ENCODE measurements at regions not wholly inside any gene's neighbourhood (a gene's known extent, or its start where the extent isn't known, plus 50 kb on each side); places are given as distances from the start of the nearest gene placed in this dataset.

DNA sequence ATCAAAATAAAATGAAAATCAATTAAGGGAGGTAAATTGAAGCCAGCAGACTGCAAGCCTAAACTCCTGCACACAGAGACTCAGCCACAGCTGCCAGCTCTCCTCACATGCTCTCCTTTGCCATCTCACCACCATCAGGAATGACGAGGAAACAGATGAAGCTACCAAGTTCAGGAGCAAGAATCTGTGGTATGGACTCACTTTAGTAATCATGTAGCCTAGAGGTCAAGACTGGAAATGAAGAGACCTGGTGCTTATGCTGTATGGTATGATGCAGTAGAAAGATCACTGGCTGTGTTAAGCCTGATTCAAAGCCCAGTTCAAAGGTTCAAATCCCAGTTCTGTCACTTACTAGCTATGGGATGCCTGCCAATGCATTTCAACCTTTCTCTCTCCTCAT is 78.9 kb upstream of the CAMK1G start:
- no peak for DNase-seq

DNA sequence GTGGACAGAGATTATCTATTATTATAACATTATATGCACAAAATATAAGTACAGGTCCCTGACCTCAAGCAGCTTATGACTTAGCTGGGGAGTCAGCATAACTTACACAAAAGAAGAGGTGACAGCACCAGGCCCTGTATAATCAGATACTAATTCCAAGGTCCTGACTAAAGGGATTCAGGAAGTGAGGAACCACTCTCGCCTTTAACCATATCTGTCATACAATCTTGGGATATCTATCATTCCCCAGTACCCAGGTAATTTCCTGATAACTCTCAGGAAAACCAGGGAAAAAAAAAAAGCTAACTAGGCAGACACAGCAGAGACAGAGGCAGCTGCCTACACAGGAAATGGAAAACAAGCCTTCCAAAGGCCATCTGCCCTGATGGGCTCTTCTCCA is 78.5 kb upstream of the CAMK1G start:
- no peak for DNase-seq

DNA sequence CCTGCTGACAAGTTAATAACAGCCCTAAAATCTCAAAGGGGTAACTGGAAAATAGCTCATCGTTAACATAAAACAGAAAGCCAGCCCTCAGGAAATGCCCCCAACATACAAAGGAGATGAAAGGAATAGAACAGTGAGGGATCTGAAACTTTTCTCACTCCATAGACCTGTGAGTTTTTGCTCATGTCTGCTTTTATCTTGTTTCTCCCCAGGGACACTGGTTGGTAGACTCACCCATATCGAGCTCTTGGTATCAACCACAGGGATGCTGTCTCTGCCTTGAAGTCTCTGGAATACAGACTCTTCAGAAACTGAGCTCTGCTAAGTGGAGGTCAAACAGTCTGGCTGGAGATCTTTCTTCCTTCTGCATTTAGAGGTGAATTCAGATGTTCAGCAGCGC is 77.4 kb upstream of the CAMK1G start:
- DNase-seq = no peak

DNA sequence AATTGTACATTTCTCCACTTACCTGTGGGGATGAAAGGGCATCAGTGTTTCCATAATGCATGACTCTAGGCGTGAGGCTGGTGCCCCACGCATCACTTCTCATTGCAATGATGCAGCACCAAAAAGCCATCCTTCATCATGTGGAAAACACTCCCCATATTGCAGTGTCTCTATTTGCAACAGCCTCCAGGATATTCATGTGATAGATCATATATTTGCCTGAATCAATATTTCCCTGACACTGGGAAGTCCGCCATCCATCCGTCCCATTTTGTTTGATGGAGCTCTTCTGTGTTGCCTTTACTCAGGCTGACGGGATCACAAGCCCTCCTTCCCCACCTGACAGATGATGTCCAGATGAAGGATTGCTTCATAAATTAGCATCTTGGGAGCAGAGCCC is 74.5 kb upstream of the CAMK1G start:
- no peak for DNase-seq

DNA sequence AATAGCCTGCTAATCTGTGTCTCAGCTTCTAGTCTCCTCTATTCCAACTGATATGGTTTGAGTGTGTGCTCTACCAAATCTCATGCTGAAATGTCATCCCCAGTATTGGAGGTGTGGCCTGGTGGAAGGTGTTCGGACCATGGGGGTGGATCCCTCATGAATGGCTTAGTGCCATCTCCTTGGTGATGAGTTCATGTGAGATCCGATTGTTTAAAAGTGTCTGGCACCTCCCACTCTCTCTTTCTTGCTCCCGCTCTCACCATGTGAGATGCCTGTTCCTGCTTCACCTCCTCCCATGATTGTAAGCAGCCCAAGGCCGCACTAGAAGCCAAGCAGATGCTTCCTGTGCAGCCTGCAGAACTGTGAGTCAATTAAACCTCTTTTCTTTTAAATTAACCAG is 73.5 kb upstream of the CAMK1G start:
- DNase-seq = no peak

DNA sequence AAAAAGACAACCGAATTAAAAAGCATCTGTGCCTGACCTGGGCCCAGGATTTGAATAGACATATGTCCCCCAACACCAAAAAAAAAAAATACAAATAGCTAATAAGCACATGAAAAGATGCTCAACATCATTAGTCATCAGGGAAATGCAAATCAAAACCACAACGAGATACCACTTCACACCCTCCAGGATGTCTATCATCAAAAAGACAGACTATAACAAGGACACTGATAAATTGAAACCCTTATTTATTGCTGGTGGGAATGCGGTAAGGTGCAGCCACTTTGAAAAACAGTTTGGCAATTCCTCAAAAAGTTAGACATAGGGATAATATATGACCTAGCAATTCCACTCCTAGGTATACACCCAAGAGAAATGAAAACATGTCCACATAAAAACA is 72.3 kb upstream of the CAMK1G start:
- no peak for DNase-seq

DNA sequence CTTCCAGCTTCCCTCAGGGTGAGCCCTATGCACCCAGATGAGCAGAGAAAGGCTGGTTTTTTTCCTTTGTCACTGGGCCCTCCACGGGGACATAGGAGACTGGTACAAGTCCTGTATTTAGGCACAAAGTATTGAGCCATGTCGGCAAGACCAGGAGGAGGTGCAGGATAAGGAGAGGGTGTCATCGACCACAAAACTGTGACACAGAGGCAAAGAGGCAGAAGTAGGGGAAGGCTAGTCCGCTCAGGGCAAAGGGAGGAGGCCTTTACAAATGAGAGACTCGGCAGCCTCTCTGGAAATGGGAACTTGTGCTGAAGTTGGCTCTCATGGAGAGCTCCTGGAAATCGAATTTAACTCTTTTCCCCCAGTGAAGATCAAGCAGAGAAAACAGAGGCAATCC is 70.7 kb upstream of the CAMK1G start:
- no peak for DNase-seq

DNA sequence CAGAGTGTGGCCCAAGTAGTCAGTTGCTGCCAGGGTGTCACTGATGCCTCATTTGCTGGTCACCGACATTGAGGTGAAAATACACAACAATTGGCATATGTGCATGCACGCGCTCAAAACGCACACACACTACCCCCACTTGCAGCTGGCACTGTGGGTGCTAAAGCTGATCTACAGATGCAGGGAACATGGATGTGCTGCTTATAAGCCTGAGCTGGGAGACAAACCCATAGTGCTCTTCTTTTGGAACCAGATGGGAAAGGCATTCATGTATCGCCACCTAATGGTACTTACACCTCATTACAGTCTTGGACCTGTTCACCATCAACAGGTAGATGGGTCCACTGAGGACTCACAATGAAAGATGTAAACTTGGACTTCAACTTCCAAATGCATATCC is 70.3 kb upstream of the CAMK1G start:
- no peak for DNase-seq

DNA sequence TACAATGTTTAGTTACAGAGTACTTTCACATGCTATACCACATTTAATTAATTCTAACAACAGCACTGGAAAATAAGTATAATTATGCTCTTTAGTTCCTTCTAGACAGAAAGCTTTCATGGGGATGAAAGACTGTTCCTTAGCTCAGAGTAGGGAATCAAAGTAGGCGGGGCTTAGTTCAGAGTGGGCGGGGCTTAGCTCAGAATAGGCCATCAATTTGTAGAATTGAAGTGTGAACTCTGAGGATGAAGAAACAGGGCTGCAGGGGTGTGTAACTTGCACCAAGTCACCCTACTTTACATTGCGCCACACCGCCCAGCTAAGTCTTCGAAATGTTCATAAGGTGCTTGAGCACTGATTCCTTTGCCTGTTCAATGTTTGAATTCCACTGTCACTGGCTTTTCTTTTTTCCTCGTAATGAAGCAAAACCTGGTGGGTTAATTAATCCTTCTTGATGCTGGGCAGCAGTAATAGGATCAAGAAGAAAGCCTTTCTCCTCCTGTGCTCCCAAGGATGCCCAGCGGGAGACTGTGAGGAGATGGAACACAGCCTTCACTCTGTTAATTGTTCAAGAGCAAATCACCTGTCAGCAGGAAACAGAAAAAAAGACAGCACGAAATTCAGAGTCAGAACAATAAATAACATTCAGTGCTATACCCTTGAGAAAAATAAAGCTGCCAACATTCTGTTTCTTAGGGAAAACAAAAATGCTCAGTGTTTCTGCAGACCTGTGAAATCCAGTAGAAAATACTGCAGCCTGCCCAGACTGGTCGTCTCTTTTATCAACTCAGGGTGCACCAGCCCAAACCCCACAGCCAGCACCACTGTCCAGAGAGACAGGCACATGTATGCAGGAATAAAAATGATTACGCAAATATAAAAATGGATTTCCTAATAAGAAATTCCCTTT is 66.5 kb upstream of the CAMK1G start:
- no peak for DNase-seq

DNA sequence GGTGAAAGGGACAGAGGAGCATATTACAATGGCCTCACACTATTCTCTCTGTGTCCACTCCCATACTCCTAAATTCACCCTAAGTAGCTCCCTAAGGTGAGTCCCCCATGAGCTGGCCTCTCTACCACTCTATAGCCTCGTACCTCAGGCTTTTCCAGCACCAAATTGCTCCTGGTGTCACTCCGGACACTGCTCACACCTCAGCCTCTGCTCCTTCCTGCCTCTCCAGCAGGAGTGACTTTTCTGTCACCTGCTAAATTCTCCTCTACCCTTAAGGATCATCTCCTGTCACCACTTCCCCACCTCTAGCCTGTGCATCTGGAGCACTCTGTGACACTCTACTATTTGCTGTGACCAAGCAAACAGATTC is 65.8 kb upstream of the CAMK1G start:
- DNase-seq = no peak

DNA sequence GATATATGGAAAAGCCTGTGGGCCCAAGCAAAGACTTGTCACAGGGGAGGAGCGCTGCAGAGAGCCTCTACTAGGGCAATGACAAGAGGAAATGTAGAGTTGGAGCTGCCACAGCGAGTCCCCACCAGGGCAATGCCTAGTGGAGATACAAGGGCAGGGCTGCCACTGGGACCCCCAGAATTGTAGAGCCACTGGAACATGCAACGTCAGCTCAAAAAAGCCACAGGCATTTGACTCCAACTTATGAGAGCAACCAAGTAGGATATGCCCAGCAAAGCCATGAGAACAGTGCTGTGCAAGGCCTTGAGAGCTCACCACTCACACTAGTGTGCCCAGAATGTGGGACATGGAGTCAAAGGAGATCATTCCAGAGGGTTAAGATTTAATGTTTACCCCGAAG is 63.7 kb upstream of the CAMK1G start:
- no peak for DNase-seq

DNA sequence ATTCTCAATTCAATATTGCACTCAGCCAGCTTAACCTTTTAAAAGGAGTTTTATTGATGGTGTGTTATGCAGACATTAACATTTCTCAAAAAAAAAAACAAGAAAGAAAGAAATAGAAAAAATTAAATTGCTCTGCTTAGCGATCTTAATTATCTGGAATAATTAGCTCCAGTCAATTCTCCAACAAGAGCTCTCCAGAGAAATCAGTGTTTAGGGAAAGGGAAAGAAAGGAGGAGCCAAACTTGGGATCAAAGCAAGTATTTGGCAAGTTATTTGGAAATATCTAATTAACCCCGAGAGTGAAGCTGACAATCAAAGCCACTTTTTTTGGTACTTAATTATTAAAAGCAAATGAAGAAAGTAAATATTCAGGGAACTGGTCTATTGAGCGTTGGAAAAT is 60.7 kb upstream of the CAMK1G start:
- no peak for DNase-seq

DNA sequence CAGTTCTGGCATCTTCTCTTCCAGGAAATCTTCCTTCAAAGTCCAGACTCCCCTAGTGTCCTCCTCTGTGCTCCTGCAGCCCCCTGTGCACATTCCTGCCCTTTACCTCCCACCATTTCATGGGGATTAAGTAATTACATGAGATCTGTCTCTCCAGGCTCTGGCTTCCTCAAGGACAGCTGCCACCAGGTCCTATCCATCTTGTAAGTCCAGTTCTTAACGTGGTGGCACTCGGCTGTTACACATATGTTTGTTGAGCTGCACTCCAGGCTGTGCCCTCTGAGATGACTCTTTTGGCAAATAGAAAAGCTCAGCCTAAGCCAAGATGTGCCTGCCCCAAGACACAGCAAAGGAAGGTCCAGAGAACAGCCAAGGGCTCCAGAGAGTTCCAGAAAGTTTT is 57.4 kb upstream of the CAMK1G start:
- DNase-seq = no peak

DNA sequence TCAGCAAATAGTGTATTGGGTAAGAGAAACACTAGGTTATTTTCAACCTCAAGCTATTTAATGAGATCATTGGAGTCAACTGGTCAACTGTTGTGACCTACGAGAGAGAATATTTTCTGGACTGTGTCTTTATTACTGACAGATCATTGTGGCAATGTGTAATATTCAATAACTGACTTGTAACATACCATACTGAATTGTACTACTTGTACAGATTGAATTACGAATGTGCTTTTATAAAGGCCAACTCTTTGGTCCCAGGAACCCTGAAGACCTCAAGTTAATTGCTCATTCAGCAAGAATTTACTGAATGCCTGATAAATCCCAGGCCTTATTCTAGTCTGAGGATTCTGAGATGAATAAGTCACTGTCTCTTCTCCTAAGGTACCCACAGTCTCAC is 56.1 kb upstream of the CAMK1G start:
- DNase-seq = no peak

DNA sequence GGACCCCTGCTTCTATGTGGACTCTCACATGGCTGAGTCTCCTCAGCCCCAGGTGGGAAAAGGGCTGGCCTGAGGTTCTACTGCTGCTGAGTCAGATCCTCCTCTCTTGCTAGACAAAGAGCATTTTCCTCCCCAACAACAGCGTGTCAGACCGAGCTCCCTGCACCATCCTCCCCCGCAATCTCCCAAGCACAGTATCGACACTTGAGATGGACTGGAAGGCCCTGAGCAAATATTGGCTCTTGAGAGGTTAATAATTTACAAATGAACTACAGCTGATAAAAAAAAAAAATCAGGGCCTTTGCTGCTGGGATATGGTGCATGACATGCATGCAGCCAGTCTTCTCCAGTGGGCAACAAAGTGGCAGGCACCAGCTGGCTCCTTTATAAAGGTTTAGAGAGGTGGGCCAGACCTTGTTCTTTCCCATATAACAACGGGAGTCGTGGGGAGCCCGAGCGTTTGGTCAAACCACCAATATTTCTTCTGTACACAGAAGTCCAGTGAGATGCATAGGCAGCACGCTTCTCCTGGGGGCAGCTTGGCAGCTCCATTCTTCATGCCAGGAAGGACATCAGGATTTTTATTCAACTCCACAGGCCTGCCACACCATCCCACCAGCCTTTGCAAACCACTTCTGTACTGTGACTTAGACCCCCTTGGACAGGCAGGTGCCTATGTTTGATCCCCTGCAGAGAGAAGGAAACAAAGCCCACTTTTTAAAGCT is 55.4 kb upstream of the CAMK1G start:
- DNase-seq = no peak

DNA sequence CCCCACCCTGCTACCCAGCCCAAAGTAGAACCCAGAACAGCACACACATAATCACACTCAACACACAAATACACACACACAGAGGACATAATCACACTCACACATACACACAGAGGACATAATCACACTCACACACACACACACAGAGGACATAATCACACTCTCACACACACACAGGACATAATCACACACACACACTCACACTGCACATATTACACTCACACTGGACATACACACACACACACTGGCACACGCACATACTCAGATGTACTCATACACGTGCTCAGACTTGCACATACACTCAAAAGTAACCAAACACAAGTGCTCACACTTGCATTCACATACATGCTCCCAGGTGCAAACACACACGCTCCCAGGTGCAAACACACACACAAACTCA is 54.3 kb upstream of the CAMK1G start:
- DNase-seq = no peak

DNA sequence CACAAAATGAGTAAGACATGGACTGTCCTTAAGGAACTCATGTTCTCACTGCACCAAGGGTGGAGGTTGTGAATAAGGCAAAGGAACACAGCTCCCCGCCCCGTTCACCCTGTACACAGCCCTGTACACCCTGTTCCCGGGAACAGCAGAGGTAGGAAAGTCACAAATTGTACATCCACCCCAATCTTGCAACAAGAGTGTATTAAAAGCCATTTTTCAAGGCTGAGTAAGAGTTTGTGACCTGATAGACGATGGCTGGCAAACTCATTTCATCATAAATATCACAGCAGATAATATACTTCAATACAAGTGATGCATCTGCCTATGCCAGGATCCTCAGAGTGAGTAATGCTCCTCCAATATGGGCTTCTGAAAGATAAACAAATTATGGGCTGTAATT is 52.5 kb upstream of the CAMK1G start:
- no peak for DNase-seq

DNA sequence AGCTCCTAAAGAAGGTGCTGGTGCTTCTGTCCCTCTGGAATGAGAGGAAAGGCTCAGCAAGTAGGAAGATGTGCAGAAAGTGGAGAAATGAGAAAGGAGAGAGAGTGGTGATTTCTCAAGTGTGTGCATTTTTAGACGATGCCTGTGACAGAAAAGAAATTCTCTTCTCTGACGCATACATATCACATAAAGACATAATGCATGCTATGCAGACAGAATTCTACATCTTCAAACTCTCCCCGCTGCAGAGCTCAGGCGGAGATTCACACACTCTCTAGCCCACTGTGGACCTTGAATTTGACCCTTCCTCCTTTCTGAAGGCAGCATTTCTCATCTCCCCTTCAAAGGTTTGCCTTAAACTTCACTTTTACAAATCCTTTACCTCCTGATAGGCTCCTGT is 52.0 kb upstream of the CAMK1G start:
- no peak for DNase-seq
